Right lobe of liver (tissue), 4 donors: ENCODE measurements at regions not wholly inside any gene's neighbourhood (a gene's known extent, or its start where the extent isn't known, plus 50 kb on each side); places are given as distances from the start of the nearest gene placed in this dataset.

ENCODE experiments used
- CTCF ChIP-seq, 4 donors: fragments of 200-600 bp in 3 of 4; fragments of 450-650 bp in 1 of 4; IDR thresholded peaks; one replicate each; pipeline versions ENCODE4 v1.5.1 to v1.8.0; 2016 to 2022; ENCODE audit warnings: antibody characterized with exemption in 4 of 4, mild to moderate bottlenecking in 2 of 4
- POLR2A ChIP-seq: fragments of 450-650 bp; IDR thresholded peaks from one replicate; pipeline ENCODE4 v1.6.1; 2017; ENCODE audit warnings: antibody characterized with exemption, mild to moderate bottlenecking
- donor health status: DM: no; HTN: no; CAD: no.
- donor health status: DM: no; HTN: no; CAD: no.
- donor health status: DM: no; HTN: yes; CAD: no.

DNA sequence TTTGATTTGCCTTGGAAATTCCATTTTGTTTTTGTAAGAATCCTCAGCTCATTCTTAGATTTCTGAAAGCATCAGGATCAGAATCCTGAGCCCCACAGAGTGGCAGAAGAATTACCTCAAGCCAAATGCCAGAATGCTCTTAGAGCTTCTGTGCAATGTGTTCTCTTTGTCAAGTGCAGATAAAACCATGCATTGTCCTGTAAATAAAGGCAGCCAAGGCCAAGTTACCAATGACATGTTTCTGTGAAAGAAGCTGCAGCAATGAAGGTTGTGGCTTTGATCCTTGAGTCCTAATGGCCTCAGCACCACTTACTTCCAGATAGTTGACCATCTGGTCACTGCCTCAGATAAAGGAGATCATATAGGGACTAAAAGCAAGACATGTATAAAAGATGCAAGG, 343.3 kb upstream of the AKR1E2 start:
- TF ChIP-seq POLR2A (no peak), CTCF (IDR thresholded peaks at IDR 0.05) (no peak)
